ENCODE measurements at regions not wholly inside any gene's neighbourhood (a gene's known extent, or its start where the extent isn't known, plus 50 kb on each side); places are given as distances from the start of the nearest gene placed in this dataset.

- ATAC-seq, result no peak
- TF ChIP-seq ESRRG (CRISPR knock-in tag; IDR thresholded peaks at IDR 0.05), result no peak
- no peak for TF ChIP-seq SNAI2 (CRISPR knock-in tag; IDR thresholded peaks at IDR 0.05)
- no peak for TF ChIP-seq PPARA (CRISPR knock-in tag; IDR thresholded peaks at IDR 0.05; ENCODE audit: borderline replicate concordance)
- no peak for TF ChIP-seq ZC3H10 (CRISPR knock-in tag; IDR thresholded peaks at IDR 0.05)
- TF ChIP-seq ZFP30 (CRISPR knock-in tag; IDR thresholded peaks at IDR 0.05), result no peak
- TF ChIP-seq TSHZ2 (CRISPR knock-in tag; IDR thresholded peaks at IDR 0.05), result no peak
- no peak for TF ChIP-seq TOX (CRISPR knock-in tag; IDR thresholded peaks at IDR 0.05; ENCODE audit: borderline replicate concordance)
- TF ChIP-seq CSDC2 (CRISPR knock-in tag; IDR thresholded peaks at IDR 0.05), result no peak
- TF ChIP-seq, protein P1, sequence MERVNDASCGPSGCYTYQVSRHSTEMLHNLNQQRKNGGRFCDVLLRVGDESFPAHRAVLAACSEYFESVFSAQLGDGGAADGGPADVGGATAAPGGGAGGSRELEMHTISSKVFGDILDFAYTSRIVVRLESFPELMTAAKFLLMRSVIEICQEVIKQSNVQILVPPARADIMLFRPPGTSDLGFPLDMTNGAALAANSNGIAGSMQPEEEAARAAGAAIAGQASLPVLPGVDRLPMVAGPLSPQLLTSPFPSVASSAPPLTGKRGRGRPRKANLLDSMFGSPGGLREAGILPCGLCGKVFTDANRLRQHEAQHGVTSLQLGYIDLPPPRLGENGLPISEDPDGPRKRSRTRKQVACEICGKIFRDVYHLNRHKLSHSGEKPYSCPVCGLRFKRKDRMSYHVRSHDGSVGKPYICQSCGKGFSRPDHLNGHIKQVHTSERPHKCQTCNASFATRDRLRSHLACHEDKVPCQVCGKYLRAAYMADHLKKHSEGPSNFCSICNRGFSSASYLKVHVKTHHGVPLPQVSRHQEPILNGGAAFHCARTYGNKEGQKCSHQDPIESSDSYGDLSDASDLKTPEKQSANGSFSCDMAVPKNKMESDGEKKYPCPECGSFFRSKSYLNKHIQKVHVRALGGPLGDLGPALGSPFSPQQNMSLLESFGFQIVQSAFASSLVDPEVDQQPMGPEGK (CRISPR knock-in tag; IDR thresholded peaks at IDR 0.05; ENCODE audit: borderline replicate concordance), result no peak
- no peak for TF ChIP-seq ZNF70 (CRISPR knock-in tag; IDR thresholded peaks at IDR 0.05)
- TF ChIP-seq ZNF8 (CRISPR knock-in tag; IDR thresholded peaks at IDR 0.05), result no peak
- no peak for TF ChIP-seq ISL1 (CRISPR knock-in tag; IDR thresholded peaks at IDR 0.05)
- no peak for TF ChIP-seq ZNF565 (CRISPR knock-in tag; conservative IDR thresholded peaks at IDR 0.05; ENCODE audit: low read depth)
- TF ChIP-seq CREB5 (CRISPR knock-in tag; IDR thresholded peaks at IDR 0.05; ENCODE audit: low read depth), result no peak
- no peak for TF ChIP-seq OSR1 (CRISPR knock-in tag; IDR thresholded peaks at IDR 0.05)
- no peak for TF ChIP-seq ARNTL (CRISPR knock-in tag; IDR thresholded peaks at IDR 0.05; ENCODE audit: borderline replicate concordance, low read depth)
- no peak for TF ChIP-seq ZFP3 (CRISPR knock-in tag; IDR thresholded peaks at IDR 0.05)
- no peak for TF ChIP-seq TCF4 (CRISPR knock-in tag; IDR thresholded peaks at IDR 0.05; ENCODE audit: borderline replicate concordance)
- TF ChIP-seq BACH2 (CRISPR knock-in tag; IDR thresholded peaks at IDR 0.05; ENCODE audit: borderline replicate concordance), result no peak
Observed at GRCh38 chr18:27899893-27900292, 277.0 kb downstream of the CDH2 start.

- no peak for ATAC-seq
Observed at GRCh38 chr18:27894746-27895145, 282.2 kb downstream of the CDH2 start.

DNA sequence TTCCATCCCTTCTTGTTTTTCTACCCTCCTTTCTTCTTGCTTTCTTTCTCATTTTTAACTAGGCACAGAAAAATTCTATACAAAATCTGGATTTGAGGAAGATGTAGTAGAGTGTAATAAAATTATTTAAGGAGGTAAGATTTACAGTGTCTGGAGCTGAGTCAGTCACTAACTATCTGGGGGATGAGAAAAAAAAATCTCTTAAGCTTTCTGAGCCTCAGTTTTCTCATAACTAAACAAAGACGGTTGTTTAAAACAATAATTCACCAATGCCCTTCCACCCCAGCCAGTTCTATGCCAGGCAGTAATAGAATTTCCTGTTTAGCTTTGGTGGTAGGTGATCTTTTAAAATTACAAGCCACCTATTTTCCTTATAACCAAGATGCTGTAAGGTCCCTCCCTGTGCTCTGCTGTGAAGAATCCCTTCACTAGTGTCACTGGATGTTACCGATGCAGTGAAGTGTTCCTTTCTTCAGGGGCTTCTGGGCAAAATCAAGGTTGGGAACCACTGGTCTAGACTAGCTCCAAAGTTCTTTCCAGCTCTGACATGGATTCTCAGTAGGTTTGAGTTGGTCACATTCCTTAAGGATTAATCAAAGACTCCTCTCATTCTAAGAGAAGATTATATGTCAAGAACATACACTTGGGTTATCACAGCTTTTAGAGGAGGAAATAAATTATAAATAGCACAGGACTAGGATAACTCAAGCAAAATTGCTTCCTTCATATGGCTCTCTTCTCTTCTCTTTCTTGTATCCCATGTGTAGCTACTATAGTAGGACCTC lies 289.0 kb downstream of the CDH2 start:
- ATAC-seq, result peak; percentile 87
- no peak for TF ChIP-seq CREB5 (CRISPR knock-in tag; IDR thresholded peaks at IDR 0.05; ENCODE audit: low read depth)

More at GRCh38 chr18:27894746-27895145, 282.2 kb downstream of the CDH2 start:
- no peak for TF ChIP-seq TCF4 (CRISPR knock-in tag; IDR thresholded peaks at IDR 0.05; ENCODE audit: borderline replicate concordance)
- TF ChIP-seq GLIS3 (CRISPR knock-in tag; IDR thresholded peaks at IDR 0.05), result no peak
- no peak for TF ChIP-seq OSR1 (CRISPR knock-in tag; IDR thresholded peaks at IDR 0.05)
- TF ChIP-seq SNAI2 (CRISPR knock-in tag; IDR thresholded peaks at IDR 0.05), result no peak
- no peak for TF ChIP-seq ZC3H10 (CRISPR knock-in tag; IDR thresholded peaks at IDR 0.05)
- peak; percentile 64 for TF ChIP-seq ISL1 (CRISPR knock-in tag; IDR thresholded peaks at IDR 0.05)

DNA sequence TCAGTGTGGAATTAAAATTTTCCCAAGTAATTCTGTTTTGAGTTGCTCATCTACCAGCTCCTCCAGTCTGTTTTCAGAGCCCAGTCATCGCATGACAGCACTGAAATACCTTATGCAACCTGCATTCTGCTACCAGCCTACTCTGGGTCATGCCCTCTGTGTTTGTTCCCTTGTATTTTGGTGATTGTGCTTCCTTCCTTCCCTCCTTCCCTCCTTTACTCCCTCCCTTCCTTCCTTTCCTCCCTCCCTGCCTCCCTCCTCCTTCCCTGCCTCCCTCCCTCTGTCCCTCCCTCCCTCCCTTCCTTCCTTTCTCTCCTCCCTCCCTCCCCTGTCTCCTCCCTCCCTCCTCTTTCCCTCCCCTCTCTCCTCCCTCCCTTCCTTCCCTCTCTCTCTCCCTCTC lies 289.6 kb downstream of the CDH2 start:
- TF ChIP-seq RARB (CRISPR knock-in tag; IDR thresholded peaks at IDR 0.05) (no peak), ZNF70 (CRISPR knock-in tag; IDR thresholded peaks at IDR 0.05) (no peak), ARNTL (CRISPR knock-in tag; IDR thresholded peaks at IDR 0.05; ENCODE audit: borderline replicate concordance, low read depth) (no peak), ZNF565 (CRISPR knock-in tag; conservative IDR thresholded peaks at IDR 0.05; ENCODE audit: low read depth) (no peak), OSR1 (CRISPR knock-in tag; IDR thresholded peaks at IDR 0.05) (no peak), ISL1 (CRISPR knock-in tag; IDR thresholded peaks at IDR 0.05) (no peak), ZFP3 (CRISPR knock-in tag; IDR thresholded peaks at IDR 0.05) (no peak), ZFP30 (CRISPR knock-in tag; IDR thresholded peaks at IDR 0.05) (no peak), TSHZ2 (CRISPR knock-in tag; IDR thresholded peaks at IDR 0.05) (no peak), ESRRG (CRISPR knock-in tag; IDR thresholded peaks at IDR 0.05) (no peak), TOX (CRISPR knock-in tag; IDR thresholded peaks at IDR 0.05; ENCODE audit: borderline replicate concordance) (no peak), TCF4 (CRISPR knock-in tag; IDR thresholded peaks at IDR 0.05; ENCODE audit: borderline replicate concordance) (no peak)
- TF ChIP-seq, protein P2, sequence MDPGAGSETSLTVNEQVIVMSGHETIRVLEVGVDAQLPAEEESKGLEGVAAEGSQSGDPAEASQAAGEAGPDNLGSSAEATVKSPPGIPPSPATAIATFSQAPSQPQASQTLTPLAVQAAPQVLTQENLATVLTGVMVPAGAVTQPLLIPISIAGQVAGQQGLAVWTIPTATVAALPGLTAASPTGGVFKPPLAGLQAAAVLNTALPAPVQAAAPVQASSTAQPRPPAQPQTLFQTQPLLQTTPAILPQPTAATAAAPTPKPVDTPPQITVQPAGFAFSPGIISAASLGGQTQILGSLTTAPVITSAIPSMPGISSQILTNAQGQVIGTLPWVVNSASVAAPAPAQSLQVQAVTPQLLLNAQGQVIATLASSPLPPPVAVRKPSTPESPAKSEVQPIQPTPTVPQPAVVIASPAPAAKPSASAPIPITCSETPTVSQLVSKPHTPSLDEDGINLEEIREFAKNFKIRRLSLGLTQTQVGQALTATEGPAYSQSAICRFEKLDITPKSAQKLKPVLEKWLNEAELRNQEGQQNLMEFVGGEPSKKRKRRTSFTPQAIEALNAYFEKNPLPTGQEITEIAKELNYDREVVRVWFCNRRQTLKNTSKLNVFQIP (CRISPR knock-in tag; IDR thresholded peaks at IDR 0.05; ENCODE audit: borderline replicate concordance, low read depth), result no peak
- ATAC-seq, result peak; percentile 67
